ENCODE measurements at regions not wholly inside any gene's neighbourhood (a gene's known extent, or its start where the extent isn't known, plus 50 kb on each side); places are given as distances from the start of the nearest gene placed in this dataset.

GRCh38 chr11:134893810-134894685 is 482.0 kb upstream of the B3GAT1 start:
- H3K27me3 ChIP-seq (ENCODE audit: control insufficient read depth, insufficient read depth, low read length), result no peaks in the 10 kb centered on the region
- no peak for TF ChIP-seq CTCF (IDR thresholded peaks at IDR 0.05; ENCODE audit: borderline replicate concordance, extremely low read depth, insufficient read depth)
- no peaks in the 10 kb centered on the region for H3K36me3 ChIP-seq (ENCODE audit: control insufficient read depth in 2 of 3, insufficient read depth in 3 of 3, low read length in 3 of 3)
- no peak overlapping the region for H3K9ac ChIP-seq (ENCODE audit: low read length in 3 of 3)
- no peak overlapping the region for H3K27ac ChIP-seq (ENCODE audit: low read depth in 2 of 2, low read length in 2 of 2)
- FAIRE-seq, result no peak
- H3K4me3 ChIP-seq (ENCODE audit: low read length in 3 of 3), result no peak overlapping the region
- H3K4me1 ChIP-seq (ENCODE audit: control insufficient read depth in 2 of 3, insufficient read depth in 2 of 3, low read depth in 1 of 3, low read length in 3 of 3), result no peaks in the 10 kb centered on the region
- no peaks in the 10 kb centered on the region for H3K9me3 ChIP-seq (ENCODE audit: control insufficient read depth in 2 of 3, insufficient read depth in 1 of 3, low read length in 3 of 3)
- intact Hi-C loops (cut with DNase I), result no loop called here
- DNase-seq, result no peak

GRCh38 chr11:134890446-134890845 is 478.4 kb upstream of the B3GAT1 start:
- no peak for FAIRE-seq
- no peak for TF ChIP-seq CTCF (IDR thresholded peaks at IDR 0.05; ENCODE audit: borderline replicate concordance, extremely low read depth, insufficient read depth)

GRCh38 chr11:134889832-134890231 is 477.8 kb upstream of the B3GAT1 start:
- Histone ChIP-seq H3K27ac (ENCODE audit: low read depth in 2 of 2, low read length in 2 of 2) (no peak overlapping the region), H3K4me3 (ENCODE audit: low read length in 3 of 3) (no peak overlapping the region), H3K36me3 (ENCODE audit: control insufficient read depth in 2 of 3, insufficient read depth in 3 of 3, low read length in 3 of 3) (no peaks in the 10 kb centered on the region), H3K9me3 (ENCODE audit: control insufficient read depth in 2 of 3, insufficient read depth in 1 of 3, low read length in 3 of 3) (no peaks in the 10 kb centered on the region), H3K27me3 (ENCODE audit: control insufficient read depth, insufficient read depth, low read length) (no peaks in the 10 kb centered on the region), H3K9ac (ENCODE audit: low read length in 3 of 3) (no peak overlapping the region), H3K4me1 (ENCODE audit: control insufficient read depth in 2 of 3, insufficient read depth in 2 of 3, low read depth in 1 of 3, low read length in 3 of 3) (no peaks in the 10 kb centered on the region)
- no peak for TF ChIP-seq CTCF (IDR thresholded peaks at IDR 0.05; ENCODE audit: borderline replicate concordance, extremely low read depth, insufficient read depth)
- intact Hi-C loops (cut with DNase I), result no loop called here
- FAIRE-seq (no peak), DNase-seq (no peak)

More at GRCh38 chr11:134890446-134890845, 478.4 kb upstream of the B3GAT1 start:
- H3K27me3 ChIP-seq (ENCODE audit: control insufficient read depth, insufficient read depth, low read length), result no peaks in the 10 kb centered on the region
- H3K36me3 ChIP-seq (ENCODE audit: control insufficient read depth in 2 of 3, insufficient read depth in 3 of 3, low read length in 3 of 3), result no peaks in the 10 kb centered on the region
- no peak for DNase-seq
- no peak overlapping the region for H3K9ac ChIP-seq (ENCODE audit: low read length in 3 of 3)
- intact Hi-C loops (cut with DNase I), result no loop called here
- no peaks in the 10 kb centered on the region for H3K4me1 ChIP-seq (ENCODE audit: control insufficient read depth in 2 of 3, insufficient read depth in 2 of 3, low read depth in 1 of 3, low read length in 3 of 3)
- no peak overlapping the region for H3K27ac ChIP-seq (ENCODE audit: low read depth in 2 of 2, low read length in 2 of 2)
- no peaks in the 10 kb centered on the region for H3K9me3 ChIP-seq (ENCODE audit: control insufficient read depth in 2 of 3, insufficient read depth in 1 of 3, low read length in 3 of 3)
- H3K4me3 ChIP-seq (ENCODE audit: low read length in 3 of 3), result no peak overlapping the region
